Spleen (tissue), 11 donors: ENCODE measurements at regions not wholly inside any gene's neighbourhood (a gene's known extent, or its start where the extent isn't known, plus 50 kb on each side); places are given as distances from the start of the nearest gene placed in this dataset.

Experiments used
- DNase-seq: peaks from one replicate; pipeline ENCODE4 v3.0.0-alpha.2; 2020
- H3K27ac ChIP-seq, 8 donors: fragments of 200-600 bp; sonication (generic) in 7 of 8; 1 replicate in 4 of 8; 2 replicates in 4 of 8; pipeline versions ENCODE4 v1.5.0 to v1.8.0; 2016 to 2021; ENCODE audit warnings: inconsistent platforms in 4 of 8, mild to moderate bottlenecking in 4 of 8, moderate library complexity in 1 of 8
- H3K27me3 ChIP-seq, 7 donors: fragments of 200-600 bp; sonication (generic) in 6 of 7; replicated peaks in 1 of 7; 1 replicate in 4 of 7; 2 replicates in 3 of 7; pipeline versions ENCODE4 v1.5.0 to v1.8.0; 2016 to 2021; ENCODE audit warnings: inconsistent platforms in 3 of 7, mild to moderate bottlenecking in 1 of 7
- H3K36me3 ChIP-seq, 6 donors: fragments of 200-600 bp; sonication (generic) in 5 of 6; 1 replicate in 4 of 6; 2 replicates in 2 of 6; pipeline versions ENCODE4 v1.5.0 to v1.8.0; 2016 to 2021; ENCODE audit warnings: inconsistent platforms in 2 of 6
- H3K4me1 ChIP-seq, 6 donors: fragments of 200-600 bp; sonication (generic) in 5 of 6; 1 replicate in 3 of 6; 2 replicates in 3 of 6; pipeline versions ENCODE4 v1.5.0 to v1.8.0; 2016 to 2021; ENCODE audit warnings: inconsistent platforms in 3 of 6
- H3K4me3 ChIP-seq, 8 donors: fragments of 200-600 bp; sonication (generic) in 7 of 8; 1 replicate in 4 of 8; 2 replicates in 4 of 8; pipeline versions ENCODE4 v1.5.0 to v1.8.0; 2016 to 2021; ENCODE audit warnings: inconsistent platforms in 4 of 8, mild to moderate bottlenecking in 4 of 8, moderate library complexity in 2 of 8
- H3K9me3 ChIP-seq, 8 donors: fragments of 200-600 bp; sonication (generic) in 7 of 8; 1 replicate in 4 of 8; 2 replicates in 4 of 8; pipeline versions ENCODE4 v1.5.0 to v1.8.0; 2016 to 2021; ENCODE audit warnings: inconsistent platforms in 4 of 8
- CTCF ChIP-seq, 11 experiments: fragments of 200-600 bp in 7 of 11; fragments of 450-650 bp in 4 of 11; sonication (generic) in 4 of 11; IDR thresholded peaks in 8 of 11; conservative IDR thresholded peaks in 3 of 11; 1 replicate in 7 of 11; 2 replicates in 4 of 11; pipeline versions ENCODE4 v1.4.0 to v1.8.0; 2016 to 2021; ENCODE audit warnings: antibody characterized with exemption in 11 of 11, inconsistent platforms in 4 of 11, mild to moderate bottlenecking in 1 of 11
- POLR2A ChIP-seq, 3 donors: fragments of 450-650 bp; IDR thresholded peaks; one replicate each; pipeline ENCODE4 v1.5.1; 2017; ENCODE audit warnings: antibody characterized with exemption in 3 of 3, mild to moderate bottlenecking in 1 of 3
- POLR2AphosphoS5 ChIP-seq, 3 donors: sonication (generic); formaldehyde crosslinking; IDR thresholded peaks; one replicate each; pipeline ENCODE4 v1.5.1; 2017; ENCODE audit warnings: antibody characterized with exemption in 3 of 3
- WGBS, 5 donors: extraction: QIAGEN DNeasy Blood & Tissue Kit in 3 of 5; methylation state at CpG; one replicate each; pipeline versions ENCODE4 v1.1.5 to v1.1.7; 2013 to 2018; 5-methylcytosine and 5-hydroxymethylcytosine counted together
- intact Hi-C: fragments of 100-400 bp; cut with DNase I; formaldehyde crosslinking; loops from one replicate; pipeline ENCODE4 v1.15.0; 2023; ENCODE audit warnings: low total_unique reads
- donor health status: healthy with polysubstance abuse.
- donor health status: DM: no; HTN: no; CAD: no; lungs with moderate emphysema.
- donor health status: DM: no; HTN: no; CAD: no.
- donor health status: Bipolar disorder and iron deficiency.
- donor health status: healthy.
- donor health status: DM: no; HTN: no; CAD: no.
- donor health status: DM: yes; HTN: yes; CAD: no.

GRCh38 chr4:35538807-35539206 lies 705.5 kb downstream of the ARAP2 start:
- H3K36me3 ChIP-seq = no peaks in the 10 kb centered on the region
- WGBS, 5 donors = 76 to 79% (median 78%) methylated on average over 4 of the region's 4 CpGs
- intact Hi-C loops = no loop called here
- DNase-seq = no peak
- no peak overlapping the region for H3K4me3 ChIP-seq
- H3K9me3 ChIP-seq = peaks cover 0 to 23% (median 5%) of the 10 kb centered on the region in 8 donors
- H3K27me3 ChIP-seq = no peaks in the 10 kb centered on the region
- TF ChIP-seq POLR2AphosphoS5 (IDR thresholded peaks at IDR 0.05) (no peak), CTCF (IDR thresholded peaks at IDR 0.05 in 8 of 11, conservative IDR thresholded peaks at IDR 0.05 in 3 of 11) (no peak), POLR2A (IDR thresholded peaks at IDR 0.05) (no peak)
- H3K27ac ChIP-seq = no peak overlapping the region
- H3K4me1 ChIP-seq = no peaks in the 10 kb centered on the region

- Histone ChIP-seq H3K36me3 (no peaks in the 10 kb centered on the region), H3K4me1 (no peaks in the 10 kb centered on the region), H3K27me3 (no peaks in the 10 kb centered on the region), H3K27ac (no peak overlapping the region), H3K4me3 (no peak overlapping the region), H3K9me3 (peaks cover 0 to 27% (median 5%) of the 10 kb centered on the region in 8 donors)
- DNase-seq = no peak
- WGBS, 5 donors = 71 to 85% (median 81%) methylated on average over 5 of the region's 5 CpGs
- intact Hi-C loops = no loop called here
- TF ChIP-seq CTCF (IDR thresholded peaks at IDR 0.05 in 8 of 11, conservative IDR thresholded peaks at IDR 0.05 in 3 of 11) = no peak
Observed at GRCh38 chr4:35539404-35540055, 704.8 kb downstream of the ARAP2 start.

GRCh38 chr4:35541146-35541887 lies 703.0 kb downstream of the ARAP2 start:
- Histone ChIP-seq H3K4me1 (no peaks in the 10 kb centered on the region), H3K27ac (no peak overlapping the region), H3K4me3 (no peak overlapping the region), H3K36me3 (no peaks in the 10 kb centered on the region), H3K9me3 (peaks cover 0 to 28% (median 7%) of the 10 kb centered on the region in 8 donors), H3K27me3 (no peaks in the 10 kb centered on the region)
- WGBS, 5 donors = 84 to 96% (median 84%) methylated on average over 4 to 12 of the region's 12 CpGs
- DNase-seq = peak; percentile 60
- intact Hi-C loops = no loop called here
- no peak for TF ChIP-seq POLR2AphosphoS5 (IDR thresholded peaks at IDR 0.05)
- no peak for TF ChIP-seq CTCF (IDR thresholded peaks at IDR 0.05 in 8 of 11, conservative IDR thresholded peaks at IDR 0.05 in 3 of 11)
- TF ChIP-seq POLR2A (IDR thresholded peaks at IDR 0.05) = no peak

- no peaks in the 10 kb centered on the region for H3K36me3 ChIP-seq
- 87 to 98% (median 93%) methylated on average over 5 of the region's 5 CpGs for WGBS, 5 donors
- no peak overlapping the region for H3K4me3 ChIP-seq
- DNase-seq = no peak
- no peak for TF ChIP-seq CTCF (IDR thresholded peaks at IDR 0.05 in 8 of 11, conservative IDR thresholded peaks at IDR 0.05 in 3 of 11)
- no peak for TF ChIP-seq POLR2AphosphoS5 (IDR thresholded peaks at IDR 0.05)
- no peak for TF ChIP-seq POLR2A (IDR thresholded peaks at IDR 0.05)
- H3K27me3 ChIP-seq = no peaks in the 10 kb centered on the region
- intact Hi-C loops = no loop called here
- H3K9me3 ChIP-seq = peaks cover 0 to 28% (median 7%) of the 10 kb centered on the region in 8 donors
- H3K4me1 ChIP-seq = no peaks in the 10 kb centered on the region
- H3K27ac ChIP-seq = no peak overlapping the region
Observed at GRCh38 chr4:35541888-35542213, 702.5 kb downstream of the ARAP2 start.
